GM12865 (cell line): ENCODE measurements at regions not wholly inside any gene's neighbourhood (a gene's known extent, or its start where the extent isn't known, plus 50 kb on each side); places are given as distances from the start of the nearest gene placed in this dataset.

Experiments
- DNase-seq: peaks from one replicate; pipeline ENCODE4 v3.0.0; 2010; ENCODE audit warnings: low read depth
- H3K4me3 ChIP-seq: 2 replicates; pipeline ENCODE4 v1.5.1; 2011; ENCODE audit warnings: mild to moderate bottlenecking, low read depth, low read length, control low read depth
- TF ChIP-seq, protein P1 (sequence below): IDR thresholded peaks from 2 replicates; pipeline ENCODE4 v1.5.1; 2011; ENCODE audit warnings: low read length, control low read depth, low read depth, inconsistent platforms; ENCODE audit not compliant: insufficient read depth; ENCODE audit errors: missing control alignments

DNA sequence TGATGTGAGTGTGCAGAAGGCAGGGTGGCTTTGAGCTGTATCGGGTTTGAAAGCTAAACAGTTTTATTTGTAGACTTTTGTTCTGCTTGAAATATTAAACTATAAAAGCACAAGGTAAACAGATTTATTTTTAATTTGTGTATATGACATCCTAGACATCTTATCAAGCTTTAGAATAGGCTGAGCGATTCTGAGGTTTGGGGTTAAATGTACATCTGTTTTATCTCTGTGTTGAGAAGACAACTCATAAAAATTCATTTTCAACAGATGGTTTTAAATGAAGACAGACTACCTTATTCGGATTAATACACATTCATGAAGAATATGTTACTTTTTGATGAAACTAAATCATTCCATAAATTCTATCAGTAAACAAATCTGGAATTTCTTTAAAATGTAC lies 368.8 kb downstream of the RPRM start:
- H3K4me3 ChIP-seq = no peak overlapping the region
- no peak for DNase-seq
- TF ChIP-seq, protein P1, sequence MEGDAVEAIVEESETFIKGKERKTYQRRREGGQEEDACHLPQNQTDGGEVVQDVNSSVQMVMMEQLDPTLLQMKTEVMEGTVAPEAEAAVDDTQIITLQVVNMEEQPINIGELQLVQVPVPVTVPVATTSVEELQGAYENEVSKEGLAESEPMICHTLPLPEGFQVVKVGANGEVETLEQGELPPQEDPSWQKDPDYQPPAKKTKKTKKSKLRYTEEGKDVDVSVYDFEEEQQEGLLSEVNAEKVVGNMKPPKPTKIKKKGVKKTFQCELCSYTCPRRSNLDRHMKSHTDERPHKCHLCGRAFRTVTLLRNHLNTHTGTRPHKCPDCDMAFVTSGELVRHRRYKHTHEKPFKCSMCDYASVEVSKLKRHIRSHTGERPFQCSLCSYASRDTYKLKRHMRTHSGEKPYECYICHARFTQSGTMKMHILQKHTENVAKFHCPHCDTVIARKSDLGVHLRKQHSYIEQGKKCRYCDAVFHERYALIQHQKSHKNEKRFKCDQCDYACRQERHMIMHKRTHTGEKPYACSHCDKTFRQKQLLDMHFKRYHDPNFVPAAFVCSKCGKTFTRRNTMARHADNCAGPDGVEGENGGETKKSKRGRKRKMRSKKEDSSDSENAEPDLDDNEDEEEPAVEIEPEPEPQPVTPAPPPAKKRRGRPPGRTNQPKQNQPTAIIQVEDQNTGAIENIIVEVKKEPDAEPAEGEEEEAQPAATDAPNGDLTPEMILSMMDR = no peak

DNA sequence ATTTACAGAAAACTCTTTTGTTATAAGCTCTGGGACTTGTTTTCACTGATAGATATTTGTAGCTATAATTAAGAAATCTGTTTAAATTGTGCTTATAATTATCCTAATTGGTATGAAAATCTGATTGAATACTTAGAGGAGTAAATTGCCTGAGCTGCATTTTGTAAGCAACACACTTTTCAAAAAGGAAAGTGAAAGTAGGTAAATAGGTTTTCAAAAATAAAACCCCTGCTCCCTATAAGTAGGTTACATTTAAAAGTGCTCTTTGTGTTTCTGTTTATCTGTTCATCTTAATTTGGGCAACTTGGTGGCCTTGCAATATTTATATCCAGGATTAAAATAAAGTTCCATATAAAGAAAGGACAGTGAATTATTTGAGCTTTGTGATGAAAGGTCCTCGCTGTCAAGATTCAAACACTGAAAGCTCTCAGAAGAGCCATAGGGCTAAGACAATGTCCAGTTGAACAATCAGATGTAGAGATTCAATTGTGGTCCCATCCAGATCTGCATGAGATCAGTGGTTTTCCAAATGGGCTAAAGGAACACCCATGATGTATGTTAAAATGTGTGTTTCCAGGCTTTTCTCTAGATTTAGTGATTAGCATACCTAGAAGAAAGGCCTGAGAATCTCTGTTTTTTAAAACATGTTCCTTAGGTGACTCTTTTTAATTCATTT lies 371.6 kb downstream of the RPRM start:
- TF ChIP-seq, protein P1 = no peak
- H3K4me3 ChIP-seq = peak overlapping the region; percentile 46
- DNase-seq = no peak

- no peak for DNase-seq
- TF ChIP-seq, protein P1 = no peak
- H3K4me3 ChIP-seq = no peak overlapping the region
Measured at GRCh38 chr2:153105829-153106578, 372.6 kb downstream of the RPRM start.

DNA sequence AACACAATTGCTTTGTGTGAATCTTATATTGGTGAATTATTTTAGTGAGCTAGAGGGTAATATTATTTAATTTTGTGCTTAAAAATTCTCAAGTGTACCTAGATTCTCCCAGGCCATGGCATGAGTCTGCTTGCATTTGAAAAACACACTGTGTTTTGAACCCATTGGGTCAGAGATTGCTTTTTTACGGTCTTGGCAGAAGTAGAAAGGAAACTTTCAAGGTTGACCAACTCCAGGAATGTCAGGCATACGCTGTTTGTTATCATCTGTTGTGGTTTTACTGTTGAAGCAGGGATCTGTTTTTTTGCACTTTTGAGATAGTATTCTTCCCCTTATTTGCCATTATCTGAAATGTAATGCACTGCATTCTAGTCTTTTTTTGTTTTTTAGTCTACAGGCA lies 377.4 kb downstream of the RPRM start:
- H3K4me3 ChIP-seq = no peak overlapping the region
- DNase-seq = no peak
- TF ChIP-seq, protein P1 = no peak

DNA sequence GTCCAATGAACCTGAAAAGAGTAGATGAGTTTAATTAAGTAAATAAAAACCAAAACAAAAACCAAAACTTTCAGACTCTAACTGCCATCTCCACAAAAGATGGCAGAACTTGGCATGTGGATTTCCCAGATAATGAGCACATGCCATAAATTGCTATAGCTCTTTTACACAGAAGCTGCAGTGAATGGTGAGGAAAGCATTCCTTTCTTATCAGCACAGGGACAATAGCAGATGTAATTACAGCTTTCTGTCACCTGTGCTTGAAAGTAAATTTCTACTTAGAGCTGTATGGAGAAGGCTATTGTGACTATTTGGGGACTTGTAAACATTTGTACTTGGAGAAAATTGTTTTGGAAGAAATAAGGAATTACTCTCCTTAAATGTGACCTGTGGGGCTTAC lies 378.4 kb downstream of the RPRM start:
- no peak for DNase-seq
- no peak overlapping the region for H3K4me3 ChIP-seq
- TF ChIP-seq, protein P1 = no peak

GRCh38 chr2:153098073-153098472 lies 379.7 kb downstream of the ARL6IP6 start:
- H3K4me3 ChIP-seq = no peak overlapping the region
- TF ChIP-seq, protein P1 = no peak
- DNase-seq = no peak

DNA sequence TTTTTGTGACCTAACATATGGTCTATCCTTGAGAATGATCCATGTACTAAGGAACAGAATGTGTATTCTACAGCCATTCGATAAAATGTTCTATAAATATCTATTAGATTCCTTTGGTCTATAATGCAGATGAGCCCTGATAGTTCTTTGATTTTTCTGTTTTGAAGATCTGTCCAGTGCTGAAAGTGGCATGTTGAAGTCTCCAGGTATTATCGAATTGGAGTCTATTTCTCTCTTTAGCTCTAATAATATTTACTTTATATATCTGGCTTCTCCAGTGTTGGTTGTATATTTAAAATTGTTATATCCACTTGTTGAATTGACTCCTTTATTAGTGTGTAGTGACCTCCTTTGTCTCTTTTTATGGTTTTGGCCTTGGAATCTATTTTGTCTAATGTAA lies 377.9 kb downstream of the ARL6IP6 start:
- TF ChIP-seq, protein P1 = no peak
- DNase-seq = no peak
- H3K4me3 ChIP-seq = no peak overlapping the region
